ENCODE measurements at regions not wholly inside any gene's neighbourhood (a gene's known extent, or its start where the extent isn't known, plus 50 kb on each side); places are given as distances from the start of the nearest gene placed in this dataset.

GRCh38 chr12:59414051-59414450 lies 181.8 kb upstream of the SLC16A7 start:
- DNase-seq: no peak
- H3K18ac ChIP-seq (ENCODE audit: low read length): no peak overlapping the region
- H3K36me3 ChIP-seq (ENCODE audit: control insufficient read depth in 1 of 2, insufficient read depth in 2 of 2, low read length in 2 of 2): no peaks in the 10 kb centered on the region
- H3K4me3 ChIP-seq (ENCODE audit: low read depth, low read length): no peak overlapping the region
- no peak overlapping the region for H2BK12ac ChIP-seq (ENCODE audit: low read length)
- no peak overlapping the region for H4K8ac ChIP-seq (ENCODE audit: low read depth, low read length)
- no peaks in the 10 kb centered on the region for H3K4me1 ChIP-seq (ENCODE audit: control insufficient read depth in 1 of 2, insufficient read depth in 2 of 2, low read length in 2 of 2)
- no peak overlapping the region for H2BK5ac ChIP-seq (ENCODE audit: low read depth, low read length, poor library complexity)
- H2AK5ac ChIP-seq (ENCODE audit: low read length): no peak overlapping the region
- H3K27ac ChIP-seq (ENCODE audit: low read depth, low read length): no peak overlapping the region
- H4K12ac ChIP-seq (ENCODE audit: low read depth, low read length): no peak overlapping the region
- H2AFZ ChIP-seq (ENCODE audit: insufficient read depth, low read length, poor library complexity): no peak overlapping the region
- no peaks in the 10 kb centered on the region for H3K27me3 ChIP-seq (ENCODE audit: insufficient read depth, low read length)
- no peaks in the 10 kb centered on the region for H3K9me3 ChIP-seq (ENCODE audit: insufficient read depth, low read depth, low read length)
- H3K14ac ChIP-seq (ENCODE audit: low read length): no peak overlapping the region
- no peak overlapping the region for H3K4ac ChIP-seq (ENCODE audit: low read depth, low read length)
- no peak overlapping the region for H3K23ac ChIP-seq (ENCODE audit: low read length)
- H3K9ac ChIP-seq (ENCODE audit: low read length): no peak overlapping the region
- no peak overlapping the region for H2BK120ac ChIP-seq (ENCODE audit: insufficient read depth, low read length, poor library complexity)
- no CpG with 5 or more reads among the region's 1 CpG for whole genome bisulfite sequencing (ENCODE audit: extremely low coverage, insufficient coverage, insufficient read length)
- no peak overlapping the region for H4K91ac ChIP-seq (ENCODE audit: low read depth, low read length)
- H3K79me2 ChIP-seq (ENCODE audit: control insufficient read depth, insufficient read depth, low read length, poor library complexity): no peaks in the 10 kb centered on the region
- H3K4me2 ChIP-seq (ENCODE audit: low read length): no peak overlapping the region
- no peaks in the 10 kb centered on the region for H3K79me1 ChIP-seq (ENCODE audit: low read length)

- Histone ChIP-seq H3K27me3 (ENCODE audit: insufficient read depth, low read length) (no peaks in the 10 kb centered on the region), H3K23ac (ENCODE audit: low read length) (no peak overlapping the region), H2BK12ac (ENCODE audit: low read length) (no peak overlapping the region), H3K9me3 (ENCODE audit: insufficient read depth, low read depth, low read length) (no peaks in the 10 kb centered on the region), H2AK5ac (ENCODE audit: low read length) (no peak overlapping the region), H3K27ac (ENCODE audit: low read depth, low read length) (no peak overlapping the region), H2BK120ac (ENCODE audit: insufficient read depth, low read length, poor library complexity) (no peak overlapping the region), H3K18ac (ENCODE audit: low read length) (no peak overlapping the region), H4K12ac (ENCODE audit: low read depth, low read length) (no peak overlapping the region), H3K4me3 (ENCODE audit: low read depth, low read length) (no peak overlapping the region), H3K9ac (ENCODE audit: low read length) (no peak overlapping the region), H4K91ac (ENCODE audit: low read depth, low read length) (no peak overlapping the region), H3K79me1 (ENCODE audit: low read length) (no peaks in the 10 kb centered on the region), H4K8ac (ENCODE audit: low read depth, low read length) (no peak overlapping the region), H3K4me1 (ENCODE audit: control insufficient read depth in 1 of 2, insufficient read depth in 2 of 2, low read length in 2 of 2) (peaks cover 0 to 1% of the 10 kb centered on the region in 2 experiments), H3K4me2 (ENCODE audit: low read length) (no peak overlapping the region), H2AFZ (ENCODE audit: insufficient read depth, low read length, poor library complexity) (no peak overlapping the region), H3K79me2 (ENCODE audit: control insufficient read depth, insufficient read depth, low read length, poor library complexity) (no peaks in the 10 kb centered on the region), H3K4ac (ENCODE audit: low read depth, low read length) (no peak overlapping the region), H3K14ac (ENCODE audit: low read length) (no peak overlapping the region), H3K36me3 (ENCODE audit: control insufficient read depth in 1 of 2, insufficient read depth in 2 of 2, low read length in 2 of 2) (no peaks in the 10 kb centered on the region), H2BK5ac (ENCODE audit: low read depth, low read length, poor library complexity) (no peak overlapping the region)
- DNase-seq: no peak
- WGBS (ENCODE audit: extremely low coverage, insufficient coverage, insufficient read length): no CpG with 5 or more reads among the region's 1 CpG
These were observed 187.4 kb upstream of the SLC16A7 start for GRCh38 chr12:59408431-59408830.

- Histone ChIP-seq H2BK12ac (ENCODE audit: low read length) (no peak overlapping the region), H3K14ac (ENCODE audit: low read length) (no peak overlapping the region), H4K12ac (ENCODE audit: low read depth, low read length) (no peak overlapping the region), H3K36me3 (ENCODE audit: control insufficient read depth in 1 of 2, insufficient read depth in 2 of 2, low read length in 2 of 2) (no peaks in the 10 kb centered on the region), H3K27me3 (ENCODE audit: insufficient read depth, low read length) (no peaks in the 10 kb centered on the region), H3K9ac (ENCODE audit: low read length) (no peak overlapping the region), H4K8ac (ENCODE audit: low read depth, low read length) (no peak overlapping the region), H3K9me3 (ENCODE audit: insufficient read depth, low read depth, low read length) (no peaks in the 10 kb centered on the region), H3K18ac (ENCODE audit: low read length) (no peak overlapping the region), H3K79me1 (ENCODE audit: low read length) (no peaks in the 10 kb centered on the region), H3K4me3 (ENCODE audit: low read depth, low read length) (no peak overlapping the region), H2AK5ac (ENCODE audit: low read length) (no peak overlapping the region), H3K27ac (ENCODE audit: low read depth, low read length) (no peak overlapping the region), H2AFZ (ENCODE audit: insufficient read depth, low read length, poor library complexity) (no peak overlapping the region), H3K79me2 (ENCODE audit: control insufficient read depth, insufficient read depth, low read length, poor library complexity) (no peaks in the 10 kb centered on the region), H4K91ac (ENCODE audit: low read depth, low read length) (no peak overlapping the region), H3K23ac (ENCODE audit: low read length) (no peak overlapping the region), H3K4ac (ENCODE audit: low read depth, low read length) (no peak overlapping the region), H2BK5ac (ENCODE audit: low read depth, low read length, poor library complexity) (no peak overlapping the region), H3K4me1 (ENCODE audit: control insufficient read depth in 1 of 2, insufficient read depth in 2 of 2, low read length in 2 of 2) (peaks cover 0 to 1% of the 10 kb centered on the region in 2 experiments), H3K4me2 (ENCODE audit: low read length) (no peak overlapping the region), H2BK120ac (ENCODE audit: insufficient read depth, low read length, poor library complexity) (no peak overlapping the region)
- DNase-seq: no peak
- WGBS (ENCODE audit: extremely low coverage, insufficient coverage, insufficient read length): no CpG with 5 or more reads among the region's 2 CpGs
These were observed 188.0 kb upstream of the SLC16A7 start for GRCh38 chr12:59407799-59408198.

- Histone ChIP-seq H3K27ac (ENCODE audit: low read depth, low read length) (no peak overlapping the region), H2BK5ac (ENCODE audit: low read depth, low read length, poor library complexity) (no peak overlapping the region), H3K36me3 (ENCODE audit: control insufficient read depth in 1 of 2, insufficient read depth in 2 of 2, low read length in 2 of 2) (no peaks in the 10 kb centered on the region), H3K9ac (ENCODE audit: low read length) (no peak overlapping the region), H3K14ac (ENCODE audit: low read length) (no peak overlapping the region), H2AFZ (ENCODE audit: insufficient read depth, low read length, poor library complexity) (no peak overlapping the region), H2AK5ac (ENCODE audit: low read length) (no peak overlapping the region), H4K91ac (ENCODE audit: low read depth, low read length) (no peak overlapping the region), H3K23ac (ENCODE audit: low read length) (no peak overlapping the region), H3K9me3 (ENCODE audit: insufficient read depth, low read depth, low read length) (no peaks in the 10 kb centered on the region), H4K12ac (ENCODE audit: low read depth, low read length) (no peak overlapping the region), H3K4me3 (ENCODE audit: low read depth, low read length) (no peak overlapping the region), H3K27me3 (ENCODE audit: insufficient read depth, low read length) (no peaks in the 10 kb centered on the region), H2BK12ac (ENCODE audit: low read length) (no peak overlapping the region), H3K4me2 (ENCODE audit: low read length) (no peak overlapping the region), H3K4ac (ENCODE audit: low read depth, low read length) (no peak overlapping the region), H3K79me2 (ENCODE audit: control insufficient read depth, insufficient read depth, low read length, poor library complexity) (no peaks in the 10 kb centered on the region), H4K8ac (ENCODE audit: low read depth, low read length) (no peak overlapping the region), H3K79me1 (ENCODE audit: low read length) (no peaks in the 10 kb centered on the region), H2BK120ac (ENCODE audit: insufficient read depth, low read length, poor library complexity) (no peak overlapping the region), H3K4me1 (ENCODE audit: control insufficient read depth in 1 of 2, insufficient read depth in 2 of 2, low read length in 2 of 2) (peaks cover 0 to 1% of the 10 kb centered on the region in 2 experiments), H3K18ac (ENCODE audit: low read length) (no peak overlapping the region)
- no peak for DNase-seq
These were observed 189.8 kb upstream of the SLC16A7 start for GRCh38 chr12:59405992-59406391.

All from trophoblast cell (in vitro differentiated cells and primary cell).